ENCODE measurements at regions not wholly inside any gene's neighbourhood (a gene's known extent, or its start where the extent isn't known, plus 50 kb on each side); places are given as distances from the start of the nearest gene placed in this dataset.
"Not testable (repeated sequence)": the region's sequence is repeated elsewhere in the genome, so short reads cannot be mapped to it uniquely, and the experiment has no call there.

GRCh38 chr3:110352841-110353604 lies 718.6 kb upstream of the NECTIN3 start:
- TF ChIP-seq CTCF (IDR thresholded peaks at IDR 0.05; ENCODE audit: insufficient read depth, low read depth, low read length, missing control alignments) = no peak
- DNase-seq (ENCODE audit: low read depth) = no peak
- no peak overlapping the region for H3K4me3 ChIP-seq (ENCODE audit: low read depth, low read length)

- H3K4me3 ChIP-seq (ENCODE audit: low read depth, low read length) = no peak overlapping the region
- no peak for DNase-seq (ENCODE audit: low read depth)
- no peak for TF ChIP-seq CTCF (IDR thresholded peaks at IDR 0.05; ENCODE audit: insufficient read depth, low read depth, low read length, missing control alignments)
Measured at GRCh38 chr3:110362751-110363150, 708.9 kb upstream of the NECTIN3 start.

- not testable (repeated sequence) for DNase-seq (ENCODE audit: low read depth); H3K4me3 ChIP-seq (ENCODE audit: low read depth, low read length)
Measured at GRCh38 chr3:110367289-110367688, 704.3 kb upstream of the NECTIN3 start.

- no peak for TF ChIP-seq CTCF (IDR thresholded peaks at IDR 0.05; ENCODE audit: insufficient read depth, low read depth, low read length, missing control alignments)
- no peak overlapping the region for H3K4me3 ChIP-seq (ENCODE audit: low read depth, low read length)
- no peak for DNase-seq (ENCODE audit: low read depth)
Measured at GRCh38 chr3:110375751-110376518, 695.7 kb upstream of the NECTIN3 start.

- TF ChIP-seq CTCF (IDR thresholded peaks at IDR 0.05; ENCODE audit: insufficient read depth, low read depth, low read length, missing control alignments) = no peak
- no peak for DNase-seq (ENCODE audit: low read depth)
- no peak overlapping the region for H3K4me3 ChIP-seq (ENCODE audit: low read depth, low read length)
Measured at GRCh38 chr3:110378481-110378880, 693.1 kb upstream of the NECTIN3 start.

GRCh38 chr3:110381992-110382391 lies 689.6 kb upstream of the NECTIN3 start:
- TF ChIP-seq CTCF (IDR thresholded peaks at IDR 0.05; ENCODE audit: insufficient read depth, low read depth, low read length, missing control alignments) = no peak
- H3K4me3 ChIP-seq (ENCODE audit: low read depth, low read length) = no peak overlapping the region
- no peak for DNase-seq (ENCODE audit: low read depth)

GRCh38 chr3:110383356-110383755 lies 688.3 kb upstream of the NECTIN3 start:
- no peak overlapping the region for H3K4me3 ChIP-seq (ENCODE audit: low read depth, low read length)
- no peak for DNase-seq (ENCODE audit: low read depth)

More at GRCh38 chr3:110383356-110383755, 688.3 kb upstream of the NECTIN3 start:
- no peak for TF ChIP-seq CTCF (IDR thresholded peaks at IDR 0.05; ENCODE audit: insufficient read depth, low read depth, low read length, missing control alignments)
